NOMO-1 treated with DMSO at 0.1 percent for 48 hours (cell line): ENCODE measurements at regions not wholly inside any gene's neighbourhood (a gene's known extent, or its start where the extent isn't known, plus 50 kb on each side); places are given as distances from the start of the nearest gene placed in this dataset.
"Not testable (repeated sequence)": the region's sequence is repeated elsewhere in the genome, so short reads cannot be mapped to it uniquely, and the experiment has no call there.

Experiments
- DNase-seq: peaks from one replicate; lab custom pipeline; 2025; ENCODE audit not compliant: unreplicated experiment; lab: John Stamatoyannopoulos, UW

DNA sequence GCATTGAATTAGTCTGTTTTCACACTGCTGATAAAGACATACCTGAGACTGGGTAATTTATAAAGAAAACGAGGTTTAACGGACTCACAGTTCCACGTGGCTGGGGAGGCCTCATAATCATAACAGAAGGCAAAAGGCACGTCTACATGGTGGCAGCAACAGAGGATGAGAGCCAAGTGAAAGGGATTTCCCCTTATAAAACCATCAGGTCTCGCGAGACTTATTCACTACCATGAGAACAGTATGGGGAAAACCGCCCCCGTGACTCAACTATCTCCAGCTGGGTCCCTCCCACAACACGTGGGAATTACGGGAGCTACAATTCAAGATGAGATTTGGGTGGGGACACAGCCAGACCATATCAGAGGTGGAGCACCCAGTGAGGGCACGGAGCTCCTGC is 442.0 kb upstream of the MYT1L start:
- DNase-seq: not testable (repeated sequence)

DNA sequence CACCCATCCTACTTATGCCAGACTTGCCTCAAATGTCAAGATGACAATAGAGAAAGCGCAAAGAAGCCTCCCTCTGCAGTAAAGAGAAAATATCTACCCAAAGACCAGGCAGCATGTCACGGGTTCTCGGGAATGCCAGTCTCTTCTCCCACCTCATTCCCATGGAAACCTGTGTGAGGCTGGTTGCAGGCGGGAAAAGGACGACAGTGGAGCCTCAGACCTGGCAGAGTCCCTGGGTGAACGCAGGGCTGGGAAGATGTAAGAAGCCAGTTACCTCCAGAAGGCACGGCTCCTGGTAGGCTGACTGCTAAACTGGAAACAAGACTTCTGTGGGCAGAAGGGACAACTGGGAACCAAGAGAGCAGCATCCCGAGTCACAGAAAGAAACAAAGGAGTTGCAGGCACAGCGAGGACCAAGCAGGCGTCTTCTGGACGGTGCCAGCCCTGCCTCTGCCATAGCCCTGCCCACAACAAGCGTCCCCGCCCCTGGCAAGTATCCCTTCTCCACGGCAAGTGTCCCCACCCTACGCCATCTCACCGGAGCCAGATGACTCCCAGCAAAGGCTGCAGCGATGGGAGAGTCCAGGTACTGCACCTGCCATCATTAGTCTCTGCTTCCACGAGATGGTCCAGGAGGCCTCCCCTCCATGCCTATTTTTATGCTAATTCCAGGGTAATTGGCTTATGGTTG is 440.8 kb upstream of the MYT1L start:
- DNase-seq: no peak

DNA sequence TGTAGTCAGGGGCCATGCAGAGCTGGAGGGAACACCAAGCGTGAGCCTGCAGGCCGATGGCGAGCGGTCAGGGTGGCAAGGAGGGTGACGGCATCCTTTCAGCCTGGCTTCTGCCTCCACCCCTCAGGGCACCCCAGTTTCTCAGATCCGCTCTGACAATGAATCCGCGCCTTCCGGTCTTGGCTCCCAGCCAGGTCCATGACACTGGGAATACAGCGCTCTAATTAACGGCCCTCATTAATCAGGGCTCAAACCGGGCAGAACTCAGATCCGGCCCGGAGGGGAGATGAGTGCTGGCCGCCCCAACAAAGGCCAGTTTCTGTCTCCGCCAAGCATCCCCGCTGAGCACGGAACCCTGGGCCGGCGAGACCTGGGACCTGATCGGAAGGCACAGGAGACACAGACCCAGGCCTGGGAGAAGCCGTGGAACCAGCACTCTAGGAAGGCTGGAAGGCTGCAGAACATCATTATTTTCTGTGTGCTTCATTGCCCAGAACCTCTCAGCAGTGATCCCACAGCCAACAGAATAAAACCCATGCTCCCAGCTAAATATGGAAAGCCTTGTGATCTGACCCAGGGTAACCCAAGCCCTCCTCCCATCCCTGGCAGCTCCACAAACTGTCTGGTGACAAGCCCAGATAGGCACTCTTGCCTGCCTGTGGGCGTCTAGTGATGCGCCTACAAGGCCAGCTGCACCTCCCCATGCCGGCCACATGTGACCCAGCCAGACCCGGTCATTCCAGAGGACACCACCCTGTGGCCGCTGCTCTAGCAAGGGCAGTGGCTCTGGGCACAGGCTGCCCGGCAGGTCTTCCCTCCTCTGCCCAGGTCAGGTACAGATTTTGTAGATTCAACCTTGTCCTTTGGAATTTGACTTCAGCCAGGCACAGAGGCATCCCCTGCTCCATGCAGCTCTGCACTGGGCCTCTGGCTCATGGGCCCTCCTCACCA is 438.7 kb upstream of the MYT1L start:
- no peak for DNase-seq

DNA sequence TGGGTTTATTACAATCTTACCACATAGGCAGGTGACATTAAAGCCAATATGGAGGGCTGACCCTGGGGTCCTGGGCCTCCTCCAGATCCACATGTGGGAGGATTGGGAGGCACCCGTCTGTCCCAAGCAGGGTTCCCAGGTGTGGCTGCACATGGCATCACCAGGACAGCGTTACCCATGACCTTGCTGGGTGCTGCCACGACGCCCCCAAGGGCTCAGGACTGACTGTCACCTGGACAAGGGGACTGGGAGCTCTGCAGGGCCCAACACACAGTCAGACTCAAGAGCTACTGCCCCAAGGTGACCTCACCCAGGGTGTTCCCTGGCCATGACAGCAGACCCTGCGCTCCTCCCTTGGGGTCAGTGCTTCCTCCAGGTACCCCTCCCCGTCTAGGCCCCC is 437.4 kb upstream of the MYT1L start:
- no peak for DNase-seq

DNA sequence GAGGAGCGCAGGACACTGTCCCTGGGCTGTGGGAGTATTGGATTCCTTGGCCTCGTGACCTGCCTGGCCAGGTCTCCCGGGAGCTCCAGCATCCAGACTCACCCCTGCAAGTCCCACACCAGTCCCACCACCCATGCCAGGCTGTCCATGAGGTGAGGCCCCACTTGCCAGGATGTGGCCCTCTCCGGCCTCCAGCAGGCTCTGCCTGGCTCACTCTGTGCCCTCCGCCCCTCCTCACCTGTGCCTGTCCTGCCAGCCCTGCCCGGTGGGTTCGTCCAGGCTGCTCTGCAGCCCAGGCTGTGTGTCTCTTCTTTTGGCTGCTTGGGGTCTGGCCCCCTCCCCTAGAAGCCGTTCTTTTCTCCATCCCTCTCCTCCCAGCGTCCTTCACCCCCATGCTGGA is 436.8 kb upstream of the MYT1L start:
- no peak for DNase-seq

DNA sequence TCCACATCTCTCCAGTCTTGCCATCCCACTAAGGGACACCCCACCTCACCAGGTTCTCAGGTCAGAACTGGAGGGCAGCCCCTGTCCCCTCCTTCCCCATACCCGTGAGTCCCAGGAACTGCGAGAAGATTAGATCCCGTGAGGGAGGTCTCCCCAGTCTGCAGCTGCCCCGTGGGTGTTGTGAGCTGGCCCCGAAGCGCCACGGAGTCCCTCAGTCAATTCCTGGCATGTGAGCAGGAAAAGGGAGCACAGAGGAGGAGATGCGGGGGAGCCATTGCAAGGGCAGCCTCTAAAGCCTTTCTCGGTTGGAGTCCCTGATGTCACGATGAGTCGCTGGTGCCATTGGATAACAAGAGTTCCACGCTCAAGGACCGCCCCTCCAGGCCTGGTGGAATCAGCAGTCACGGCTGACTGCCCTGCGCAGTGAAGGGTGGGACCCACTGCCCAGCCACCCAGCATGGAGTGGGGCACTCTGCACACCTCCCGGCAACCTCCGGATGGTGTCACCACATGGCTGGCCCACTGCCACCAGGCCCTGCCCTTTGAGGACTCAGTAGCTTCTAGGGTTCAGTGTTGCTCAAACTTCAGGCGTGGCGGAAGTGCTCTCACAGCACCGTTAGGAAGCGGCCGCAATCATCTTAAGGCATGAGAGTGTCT is 434.9 kb upstream of the MYT1L start:
- DNase-seq: no peak

DNA sequence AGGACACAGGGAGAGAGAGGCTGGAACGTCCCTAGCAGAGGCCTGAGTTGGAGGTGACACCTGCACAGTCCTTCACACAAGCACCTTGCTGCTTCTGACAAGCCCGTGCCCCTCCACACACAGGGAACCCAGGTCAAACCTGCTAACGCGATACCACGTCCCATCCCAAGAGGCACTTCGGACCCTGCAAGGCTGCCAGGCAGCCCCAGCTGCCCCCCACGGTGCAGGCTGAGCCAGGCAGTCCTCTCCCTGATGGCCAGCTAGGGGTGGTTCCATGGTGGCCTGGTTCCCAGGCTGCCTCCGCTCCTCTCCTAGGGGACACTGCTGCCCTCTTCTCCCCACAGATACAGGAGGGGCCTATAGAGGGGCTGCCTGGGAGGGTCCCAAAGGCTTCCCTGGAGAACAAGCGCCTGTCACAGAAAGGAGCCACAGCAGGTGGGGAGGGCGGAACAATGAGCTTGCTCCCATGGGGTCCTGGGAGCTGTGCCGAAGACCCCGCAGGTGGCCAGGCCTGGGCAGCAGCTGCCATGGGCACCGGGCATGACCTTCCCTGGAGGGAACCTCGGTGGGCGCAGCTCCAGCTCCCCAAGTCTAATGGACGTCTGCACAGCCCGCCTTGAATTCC is 434.2 kb upstream of the MYT1L start:
- DNase-seq: no peak

DNA sequence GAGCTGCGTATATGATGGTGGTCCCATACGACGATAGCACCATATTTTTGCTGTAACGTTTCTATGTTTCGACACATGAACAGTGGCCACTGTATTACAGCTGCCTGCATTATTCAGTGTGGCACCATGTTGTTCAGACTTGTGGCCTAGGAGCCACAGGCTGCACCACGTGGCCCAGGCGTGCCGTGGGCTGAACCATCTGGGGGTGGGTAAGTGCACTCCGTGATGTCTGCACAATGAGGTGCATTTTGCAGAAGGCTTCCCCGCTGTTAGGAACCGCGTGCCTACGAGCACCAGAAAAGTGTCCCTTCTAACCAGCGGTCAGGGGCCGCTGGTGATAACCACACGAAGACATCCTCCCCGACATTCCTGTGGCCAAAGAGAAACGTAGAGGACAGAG is 433.7 kb upstream of the MYT1L start:
- DNase-seq: no peak

DNA sequence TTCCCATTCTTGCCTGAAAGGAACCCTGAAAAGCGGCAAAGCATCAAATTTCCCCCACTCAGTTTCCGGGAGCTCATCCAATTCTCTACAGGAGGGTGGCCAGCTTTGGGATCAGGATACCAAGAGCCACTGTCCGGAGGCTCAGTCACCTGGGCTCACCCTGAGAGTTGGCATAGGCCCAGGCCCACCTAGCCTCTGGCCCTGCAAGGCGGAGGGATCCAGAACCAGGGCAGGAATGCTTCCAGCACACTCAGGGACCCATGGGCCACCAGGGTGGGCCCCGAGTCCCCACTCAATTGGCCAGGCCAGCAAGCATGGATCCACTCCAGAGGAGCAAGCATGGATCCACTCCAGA is 432.9 kb upstream of the MYT1L start:
- DNase-seq: no peak

DNA sequence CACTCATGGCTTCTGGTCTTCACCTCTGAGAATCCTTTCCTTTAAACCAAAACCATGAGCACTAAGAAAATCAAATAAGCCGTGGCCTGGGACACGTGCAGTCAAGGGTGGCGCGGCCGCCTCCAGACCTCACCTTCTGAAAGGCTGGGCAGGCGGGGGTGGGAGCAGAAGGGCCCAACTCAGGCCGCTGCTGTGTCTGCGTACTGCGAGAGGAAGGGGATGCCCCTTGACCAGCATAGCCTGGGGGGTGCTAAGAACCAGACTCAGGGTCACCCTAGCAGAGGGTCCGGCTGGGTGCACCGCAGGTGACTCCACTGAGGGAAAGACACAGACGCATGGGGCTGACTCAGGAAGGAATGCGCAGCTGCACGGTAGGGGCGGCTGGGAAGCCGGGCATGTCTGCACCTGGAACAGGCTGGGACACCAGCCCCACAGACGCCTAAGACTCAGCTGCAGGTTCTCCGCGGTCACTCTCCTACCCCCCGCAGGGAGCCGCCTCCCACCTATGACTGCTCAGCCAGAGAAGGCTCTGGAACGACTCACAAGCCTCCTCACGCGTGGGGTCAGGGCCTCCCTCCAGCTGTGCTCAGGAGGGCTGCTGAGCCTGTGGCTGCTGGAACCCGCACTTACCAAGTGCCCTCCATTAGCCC is 432.4 kb upstream of the MYT1L start:
- DNase-seq: no peak

DNA sequence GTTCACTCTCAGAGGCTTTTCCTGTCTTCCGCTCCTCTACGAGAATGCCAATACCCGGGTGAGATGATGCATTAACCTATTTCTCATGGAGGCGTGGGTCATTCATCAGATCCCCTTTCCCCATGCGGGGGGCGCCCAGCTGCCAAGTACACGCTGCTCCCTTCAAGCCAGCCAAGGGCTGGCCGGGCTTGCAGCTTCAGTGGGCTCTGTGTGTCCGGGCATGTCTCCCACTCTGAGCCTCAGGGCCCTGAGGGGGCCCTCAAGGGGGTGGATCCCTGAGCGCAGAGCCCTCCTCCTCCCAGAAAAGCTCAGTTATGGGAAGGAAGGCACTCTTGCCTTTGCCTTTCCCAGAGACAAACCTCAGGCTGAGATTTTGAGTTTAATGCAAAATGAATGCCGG is 431.8 kb upstream of the MYT1L start:
- DNase-seq: no peak

DNA sequence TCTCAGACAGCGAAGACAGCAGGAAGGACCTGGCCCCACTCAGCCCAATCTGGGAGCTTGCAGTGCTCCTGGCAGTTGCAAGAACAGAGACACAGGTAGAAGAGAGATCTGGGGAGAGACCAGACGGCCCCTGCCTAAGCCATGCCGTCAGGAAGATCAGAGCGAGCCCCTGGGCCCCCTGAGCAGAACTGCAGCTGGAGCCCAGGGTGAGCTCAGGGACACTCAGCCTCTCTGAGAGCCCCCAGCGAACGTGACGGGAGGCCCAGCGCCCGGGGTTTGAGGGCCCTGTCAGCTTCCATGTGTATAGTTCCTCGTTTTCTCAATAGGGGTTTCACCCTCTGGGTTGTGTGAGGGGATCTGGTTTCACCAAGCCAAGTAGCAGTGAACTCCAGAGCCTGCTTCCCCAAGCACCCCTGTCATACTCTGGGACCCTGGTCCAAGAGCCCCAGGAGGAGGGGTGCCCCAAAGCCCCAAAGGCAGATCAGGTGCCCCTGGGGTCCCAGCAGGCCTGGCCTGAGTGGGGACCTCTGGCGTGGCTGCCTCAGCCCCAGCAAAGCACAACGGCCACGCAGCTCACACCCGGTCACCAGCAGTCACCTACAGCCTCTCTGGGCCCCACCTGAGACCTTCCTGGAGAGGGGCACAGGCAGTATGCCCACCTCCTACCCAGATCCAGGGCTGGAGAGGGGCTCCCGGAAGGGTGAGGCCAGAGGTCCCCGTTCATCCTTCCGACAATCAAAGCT is 431.3 kb upstream of the MYT1L start:
- DNase-seq: no peak

DNA sequence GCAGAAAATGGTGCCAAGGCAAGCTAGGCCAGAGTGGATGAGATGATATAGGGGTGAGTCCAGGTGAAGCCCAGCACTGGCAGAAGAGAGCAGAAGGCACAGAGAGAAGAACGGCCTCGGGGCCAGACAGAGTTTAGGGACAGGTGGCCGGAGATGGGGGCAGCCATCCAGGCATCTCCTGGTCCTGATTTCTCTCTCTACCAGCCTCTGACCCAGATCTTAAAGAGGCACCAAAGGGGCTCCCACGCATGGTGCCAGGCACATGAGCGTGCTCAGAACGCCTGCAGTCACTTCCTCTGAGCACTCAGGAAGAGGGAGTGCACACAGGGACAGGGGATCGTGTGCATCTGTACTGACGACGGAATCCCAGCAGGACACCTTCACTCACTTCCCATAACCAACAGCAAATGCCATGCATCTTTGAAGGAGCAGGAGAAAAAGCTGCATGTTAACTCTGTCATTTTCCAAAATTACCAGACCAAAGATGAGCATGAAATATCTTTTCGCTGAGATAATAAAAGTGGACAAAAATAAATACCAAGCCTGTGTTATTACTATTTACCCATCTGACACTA is 427.8 kb upstream of the MYT1L start:
- no peak for DNase-seq

DNA sequence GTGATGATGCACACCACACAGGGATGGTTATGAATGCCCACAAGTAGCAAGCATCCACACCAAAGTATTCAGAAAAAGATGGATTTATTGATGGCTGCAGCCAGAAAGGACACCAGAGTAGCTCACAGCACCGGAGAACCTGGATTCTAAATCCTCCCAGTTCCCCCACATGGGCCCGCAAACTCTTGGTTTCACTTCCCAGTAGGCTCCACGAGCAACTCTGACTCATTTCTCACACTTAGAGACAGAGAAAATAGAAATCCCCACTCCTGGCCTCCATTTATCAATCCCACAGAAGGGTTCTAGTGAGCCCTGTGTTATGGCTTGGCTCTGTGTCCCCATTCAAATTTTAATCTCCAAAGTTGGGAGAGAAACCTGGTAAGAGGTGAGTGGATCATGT is 426.7 kb upstream of the MYT1L start:
- DNase-seq: peak; percentile 70

DNA sequence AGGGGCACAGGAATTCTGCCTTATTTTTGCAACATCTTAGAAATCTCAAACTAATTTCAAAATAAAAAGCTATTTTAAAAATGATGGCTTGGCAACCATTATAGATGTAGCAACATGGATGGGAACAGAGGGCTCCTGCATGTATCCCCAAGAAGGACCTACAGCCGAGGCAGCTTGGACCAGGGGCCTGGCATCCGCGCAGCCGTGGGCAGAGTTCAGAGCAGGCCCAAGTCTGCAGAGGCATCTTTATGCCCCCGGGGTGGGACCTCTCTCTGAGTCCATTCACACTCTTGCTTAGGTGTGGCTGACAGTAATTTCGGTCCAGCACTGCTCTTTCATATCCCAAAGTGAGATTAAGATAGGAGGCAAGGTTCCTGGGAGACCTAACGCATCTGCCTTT is 425.8 kb upstream of the MYT1L start:
- no peak for DNase-seq

DNA sequence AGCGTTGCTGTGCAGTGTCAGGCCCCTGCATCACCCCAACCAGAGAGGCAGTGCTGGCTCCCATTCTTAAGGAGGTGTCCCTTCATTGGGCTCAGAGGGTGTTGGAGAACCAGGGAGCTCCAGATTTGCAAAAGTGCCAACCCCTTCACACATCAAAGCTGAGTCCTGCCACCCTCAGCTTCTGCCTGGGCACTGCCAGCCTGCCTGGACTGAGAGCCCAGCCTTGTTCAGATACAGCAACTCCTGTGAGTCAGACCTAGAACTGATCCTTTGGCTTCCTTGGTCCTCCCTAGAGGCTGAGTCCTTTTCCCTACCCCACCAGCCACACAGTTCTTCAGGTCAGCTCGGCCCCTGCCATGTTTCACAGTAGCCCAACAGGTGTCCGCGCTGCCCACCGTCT is 424.9 kb upstream of the MYT1L start:
- DNase-seq: no peak

DNA sequence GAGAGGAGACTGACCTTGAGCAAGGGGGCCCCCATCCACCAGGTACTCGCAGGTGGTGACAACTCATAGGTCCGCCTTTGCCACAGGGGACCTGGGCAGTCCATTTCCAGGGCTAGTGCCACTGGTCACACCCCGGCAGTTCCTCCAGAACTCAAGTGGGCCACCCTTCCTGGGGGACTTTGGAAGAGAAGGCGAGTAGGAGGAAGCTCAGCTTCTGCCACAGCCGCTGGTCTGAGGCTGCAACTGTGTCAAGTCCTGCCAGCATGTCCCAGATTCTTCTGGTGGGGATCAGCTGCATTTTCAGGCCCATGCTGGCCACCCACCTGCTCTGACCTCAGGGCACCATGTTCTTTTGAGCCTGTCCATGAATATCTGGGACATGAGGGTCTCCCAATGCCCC is 423.9 kb upstream of the MYT1L start:
- DNase-seq: no peak

DNA sequence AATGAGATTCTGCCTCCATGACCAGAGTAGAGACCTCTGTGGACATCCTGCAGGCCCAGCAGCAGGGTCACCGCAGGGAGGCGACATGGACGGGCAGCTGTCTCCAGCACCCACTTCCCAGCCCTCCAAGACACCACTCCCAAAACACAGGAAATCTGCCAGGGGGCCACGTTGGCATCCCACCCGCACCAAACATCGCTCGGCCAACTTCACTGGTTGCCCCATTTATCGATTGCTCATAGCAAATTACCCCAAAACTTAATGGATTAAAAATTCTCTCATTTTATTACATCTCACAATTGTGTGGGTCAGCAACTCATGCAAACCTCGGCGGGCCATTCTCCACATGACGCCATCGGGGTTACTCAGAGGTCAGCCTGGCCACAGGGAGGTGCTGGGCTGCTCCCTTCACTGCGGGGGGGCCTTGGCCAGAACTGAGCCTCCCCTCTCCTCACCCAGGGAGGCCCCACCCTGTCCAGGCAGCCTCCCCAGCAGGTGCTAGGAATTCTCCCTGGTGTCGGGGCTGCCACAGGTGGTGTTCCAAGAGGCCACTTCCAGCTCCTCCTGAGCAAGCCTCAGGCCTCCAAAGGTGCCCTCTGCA is 420.7 kb upstream of the MYT1L start:
- no peak for DNase-seq

DNA sequence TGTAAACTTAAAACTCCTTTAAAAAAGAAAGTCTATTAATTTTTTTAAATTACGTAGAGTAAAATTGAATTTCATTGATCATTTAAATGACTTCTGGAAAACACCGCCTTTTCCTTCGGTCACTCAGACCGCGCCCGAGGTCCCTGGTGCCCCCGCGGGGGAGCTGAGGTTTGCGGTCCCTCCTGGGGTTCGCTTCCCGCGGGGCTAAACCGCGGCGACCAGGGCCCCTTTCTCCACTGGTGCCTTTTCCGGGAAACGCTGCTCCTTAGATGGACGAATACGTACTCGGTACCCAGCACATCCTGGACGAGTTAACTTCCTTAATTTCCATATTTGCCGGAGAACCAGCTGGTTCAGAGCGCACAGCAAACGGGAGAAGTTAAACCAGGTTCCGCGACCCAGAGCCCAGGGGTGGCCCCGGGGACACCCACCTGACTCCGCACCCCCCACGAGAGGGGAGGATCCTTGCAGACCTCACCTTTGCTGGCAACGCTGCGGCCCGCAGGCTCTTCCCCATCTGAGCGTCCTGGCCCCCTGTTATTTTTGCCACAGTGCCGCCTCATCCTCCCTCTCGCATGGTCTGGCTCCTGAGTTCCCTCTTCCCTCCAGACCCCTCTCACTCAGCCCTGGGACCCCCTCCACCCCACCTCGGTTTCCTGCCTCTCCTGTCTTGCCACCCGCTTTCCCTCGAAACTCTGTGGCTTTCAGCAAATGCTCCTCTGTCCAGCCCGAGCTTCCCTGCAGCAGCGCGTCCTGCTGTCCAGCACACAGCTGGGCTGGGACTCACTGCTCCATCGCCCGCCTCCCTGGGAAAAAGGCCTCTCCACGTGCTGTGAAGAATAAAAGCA is 420.0 kb upstream of the MYT1L start:
- no peak for DNase-seq
